Small intestine (tissue), 7 donors: ENCODE measurements at regions not wholly inside any gene's neighbourhood (a gene's known extent, or its start where the extent isn't known, plus 50 kb on each side); places are given as distances from the start of the nearest gene placed in this dataset.

Source experiments
- DNase-seq, 2 donors: peaks; one replicate each; pipeline versions ENCODE4 v3.0.0 to v3.0.0-alpha.2; 2013
- FAIRE-seq: peaks from 2 replicates; lab custom pipeline; 2012; peaks lifted over from hg19 to GRCh38; lab: Jason Lieb, UNC
- H3K27ac ChIP-seq, 3 donors: one replicate each; pipeline ENCODE4 v1.5.1; 2013; ENCODE audit warnings: low read length in 2 of 3, mild to moderate bottlenecking in 2 of 3, control low read depth in 1 of 3, inconsistent platforms in 1 of 3, low read depth in 1 of 3, moderate library complexity in 1 of 3
- H3K27me3 ChIP-seq, 3 donors: one replicate each; pipeline ENCODE4 v1.6.1; 2013; ENCODE audit warnings: low read length in 3 of 3, inconsistent platforms in 1 of 3; ENCODE audit not compliant: control insufficient read depth in 3 of 3, insufficient read depth in 3 of 3
- H3K36me3 ChIP-seq, 3 donors: one replicate each; pipeline ENCODE4 v1.6.1; 2013; ENCODE audit warnings: low read length in 3 of 3, inconsistent platforms in 1 of 3, low read depth in 1 of 3, mild to moderate bottlenecking in 1 of 3, moderate library complexity in 1 of 3; ENCODE audit not compliant: control insufficient read depth in 3 of 3, insufficient read depth in 2 of 3
- H3K4me1 ChIP-seq, 3 donors: one replicate each; pipeline ENCODE4 v1.6.1; 2013; ENCODE audit warnings: low read length in 2 of 3, inconsistent platforms in 1 of 3, low read depth in 1 of 3, mild to moderate bottlenecking in 1 of 3, moderate library complexity in 1 of 3; ENCODE audit not compliant: control insufficient read depth in 3 of 3, insufficient read depth in 2 of 3
- H3K4me3 ChIP-seq, 3 donors: one replicate each; pipeline ENCODE4 v1.5.1; 2013; ENCODE audit warnings: low read length in 3 of 3, control low read depth in 1 of 3, inconsistent platforms in 1 of 3, low read depth in 1 of 3, mild to moderate bottlenecking in 1 of 3, moderate library complexity in 1 of 3
- H3K9me3 ChIP-seq, 2 donors: one replicate each; pipeline ENCODE4 v1.6.1; 2013; ENCODE audit warnings: low read depth in 1 of 2, low read length in 1 of 2; ENCODE audit not compliant: control insufficient read depth in 2 of 2, insufficient read depth in 1 of 2
- WGBS, 3 donors: extraction: QIAGEN DNeasy Blood & Tissue Kit; methylation state at CpG; one replicate each; pipeline ENCODE4 v1.1.7; 2013; 5-methylcytosine and 5-hydroxymethylcytosine counted together
- donor health status: healthy with polysubstance abuse.
- donor health status: control.
- donor health status: control.
- donor health status: Bipolar disorder and iron deficiency.
- donor health status: healthy.

DNA sequence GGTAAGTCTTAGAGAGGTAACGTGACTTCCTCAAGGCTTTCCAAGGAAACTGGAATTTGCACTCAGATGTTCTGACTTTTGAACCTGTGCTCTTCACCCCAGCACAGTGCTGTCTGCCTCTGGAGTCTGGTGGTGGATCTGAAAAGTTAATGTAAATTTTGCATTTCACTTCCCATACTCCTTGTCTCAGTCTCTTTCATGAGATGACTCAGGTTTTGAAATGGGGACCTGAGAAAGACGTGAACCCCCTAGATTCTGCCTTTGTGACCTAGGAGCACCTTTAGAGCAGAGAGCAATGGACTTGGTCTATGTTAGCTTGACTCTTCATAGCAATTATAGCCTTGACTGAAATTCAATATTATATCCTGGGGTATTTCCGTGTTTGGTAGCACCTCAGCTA is 223.0 kb downstream of the QKI start:
- WGBS, 3 donors = 49 to 70% (median 63%) methylated on average over 3 of the region's 3 CpGs
- no peak for DNase-seq
- FAIRE-seq = no peak
- Histone ChIP-seq H3K4me3 (no peak overlapping the region), H3K36me3 (no peaks in the 10 kb centered on the region), H3K27ac (no peak overlapping the region), H3K27me3 (no peaks in the 10 kb centered on the region), H3K9me3 (peaks cover 1 to 2% of the 10 kb centered on the region in 2 donors), H3K4me1 (no peaks in the 10 kb centered on the region)

DNA sequence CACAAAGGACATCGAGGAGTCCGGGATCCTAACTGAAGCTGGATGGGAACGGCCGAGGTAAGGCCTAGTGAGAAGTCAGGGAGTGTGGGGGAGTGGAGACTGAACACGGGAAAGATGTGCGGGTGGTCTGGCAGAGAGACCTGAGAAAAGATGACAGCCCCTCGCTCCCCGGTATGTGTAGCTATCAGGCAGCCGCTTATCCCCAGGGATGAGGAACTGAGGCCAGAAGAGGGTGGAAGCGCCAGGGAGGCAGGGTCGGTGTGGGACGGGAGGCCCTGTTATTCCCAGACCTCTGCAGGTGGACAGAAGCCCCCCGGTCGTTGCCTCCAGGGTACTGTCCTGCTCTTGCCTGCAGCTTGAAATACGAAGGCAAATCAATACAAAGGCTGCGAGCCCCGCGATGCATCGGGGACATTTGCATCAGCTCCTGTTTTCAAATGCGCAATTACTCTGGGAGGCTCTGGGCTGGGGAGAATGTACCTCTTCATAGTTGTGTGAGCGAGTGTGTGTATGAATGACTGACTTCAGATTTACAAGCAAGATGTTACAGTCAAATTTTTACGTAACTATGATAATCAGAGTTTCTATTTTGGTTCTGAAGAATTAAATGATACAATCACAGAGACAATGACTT is 221.3 kb downstream of the QKI start:
- no peak for FAIRE-seq
- Histone ChIP-seq H3K9me3 (peaks cover 0 to 6% of the 10 kb centered on the region in 2 donors), H3K4me3 (no peak overlapping the region), H3K27me3 (peaks cover 0 to 5% (median 5%) of the 10 kb centered on the region in 3 donors), H3K36me3 (no peaks in the 10 kb centered on the region), H3K27ac (no peak overlapping the region), H3K4me1 (no peaks in the 10 kb centered on the region)
- WGBS, 3 donors = 72 to 78% (median 74%) methylated on average over 22 of the region's 22 CpGs
- DNase-seq = no peak

DNA sequence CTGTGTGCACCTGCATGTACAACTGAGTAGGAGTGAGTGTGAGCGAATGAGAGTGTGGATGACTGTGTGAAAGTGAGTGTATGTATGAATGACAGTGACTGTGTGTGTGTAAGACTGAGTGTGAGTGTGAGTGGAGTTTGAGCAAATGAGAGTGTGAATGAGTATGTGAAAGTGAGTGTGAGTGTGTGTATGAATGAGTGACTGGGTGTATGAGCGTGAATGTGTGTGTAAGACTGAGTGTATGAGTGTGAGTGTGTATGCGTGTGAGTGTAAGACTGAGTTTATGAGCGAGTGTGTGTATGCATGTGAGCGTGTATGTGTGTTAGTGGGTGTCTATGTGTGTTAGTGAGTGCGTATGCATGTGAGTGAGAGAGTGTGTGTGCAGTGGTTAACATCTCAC is 220.8 kb downstream of the QKI start:
- no peak for FAIRE-seq
- H3K9me3 ChIP-seq = peaks cover 0 to 11% of the 10 kb centered on the region in 2 donors
- WGBS, 3 donors = 89 to 94% (median 93%) methylated on average over 6 of the region's 6 CpGs

DNA sequence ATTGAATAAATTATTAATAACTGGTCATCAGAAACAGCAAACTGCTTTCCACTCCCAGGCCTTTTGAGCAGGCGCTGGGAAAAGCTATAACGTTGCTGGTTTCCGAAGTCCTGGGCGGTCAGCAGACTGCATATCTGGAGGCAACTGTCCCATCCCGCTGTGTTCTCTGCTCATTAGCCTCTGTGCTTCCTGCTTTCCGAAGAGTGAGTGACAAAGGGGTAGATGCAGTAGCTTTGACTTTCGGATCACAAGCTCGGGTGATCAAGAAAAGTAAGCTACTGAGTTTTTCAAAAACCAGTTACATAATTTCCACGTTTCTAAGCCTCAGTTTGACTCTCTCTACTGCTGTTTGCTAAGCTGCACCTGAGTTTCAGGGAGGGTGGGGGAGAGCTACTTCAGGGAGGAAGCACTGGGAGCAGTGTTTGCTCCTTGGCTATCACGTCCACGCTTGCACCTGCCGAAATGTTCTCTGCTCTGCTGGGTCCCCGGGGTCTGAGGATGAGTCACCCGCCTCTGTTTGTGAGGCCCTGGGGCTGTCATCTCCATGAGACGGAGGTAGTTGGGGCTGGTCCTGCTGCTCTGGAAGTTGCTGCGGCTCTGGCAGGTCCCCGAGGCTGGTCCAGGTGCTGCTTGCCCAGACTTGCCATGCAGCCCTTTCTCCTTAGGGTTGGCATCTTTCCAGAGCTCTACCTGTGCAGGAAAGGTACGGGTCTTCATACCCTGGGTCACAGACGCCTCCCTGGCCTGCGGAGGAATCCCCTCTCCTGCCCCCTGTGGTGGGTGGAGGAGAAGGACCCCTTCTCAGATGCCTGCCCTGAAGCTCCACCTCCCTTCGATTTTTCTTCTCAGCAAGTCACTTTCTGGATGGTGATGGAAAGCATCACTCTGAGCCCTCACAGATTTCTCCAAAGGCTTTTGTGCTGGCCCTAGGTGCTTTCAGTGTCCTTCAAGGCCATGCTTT is 220.0 kb downstream of the QKI start:
- Histone ChIP-seq H3K9me3 (peaks cover 0 to 18% of the 10 kb centered on the region in 2 donors), H3K36me3 (no peaks in the 10 kb centered on the region), H3K4me3 (no peak overlapping the region), H3K4me1 (no peaks in the 10 kb centered on the region), H3K27ac (no peak overlapping the region), H3K27me3 (peaks cover 0 to 14% (median 8%) of the 10 kb centered on the region in 3 donors)
- DNase-seq (no peak), FAIRE-seq (no peak)
- 64 to 80% (median 79%) methylated on average over 21 of the region's 21 CpGs for WGBS, 3 donors

More for the DNA sequence above, 220.8 kb downstream of the QKI start:
- H3K27me3 ChIP-seq = peaks cover 0 to 10% (median 8%) of the 10 kb centered on the region in 3 donors
- no peaks in the 10 kb centered on the region for H3K36me3 ChIP-seq
- no peak for DNase-seq
- H3K4me3 ChIP-seq = no peak overlapping the region
- no peaks in the 10 kb centered on the region for H3K4me1 ChIP-seq
- no peak overlapping the region for H3K27ac ChIP-seq

DNA sequence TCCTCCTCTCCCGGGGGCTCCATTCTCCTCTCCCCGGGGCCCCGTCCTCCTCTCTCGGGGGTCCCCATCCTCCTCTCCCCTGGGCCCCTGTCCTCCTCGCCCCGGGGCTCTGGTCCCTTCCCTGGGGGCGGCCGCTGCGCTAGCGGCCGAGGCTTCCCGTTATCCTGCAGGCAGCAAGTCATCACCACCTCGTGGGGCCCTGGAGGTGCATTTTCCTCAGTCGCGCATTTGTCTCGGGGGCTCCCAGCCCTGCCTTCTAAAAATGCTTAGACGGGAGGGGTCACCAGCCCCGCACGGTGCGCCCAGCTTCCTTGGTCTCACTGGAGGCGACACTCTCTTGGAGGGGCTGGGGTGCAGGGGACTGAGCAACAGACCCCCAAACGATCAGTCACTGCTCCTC is 216.5 kb downstream of the QKI start:
- FAIRE-seq (no peak), DNase-seq (no peak)
- Histone ChIP-seq H3K27me3 (peaks cover 0 to 14% (median 8%) of the 10 kb centered on the region in 3 donors), H3K27ac (no peak overlapping the region), H3K36me3 (no peaks in the 10 kb centered on the region), H3K4me1 (no peaks in the 10 kb centered on the region), H3K4me3 (no peak overlapping the region), H3K9me3 (peaks cover 0 to 20% of the 10 kb centered on the region in 2 donors)
- WGBS, 3 donors = 40 to 53% (median 51%) methylated on average over 22 of the region's 22 CpGs

DNA sequence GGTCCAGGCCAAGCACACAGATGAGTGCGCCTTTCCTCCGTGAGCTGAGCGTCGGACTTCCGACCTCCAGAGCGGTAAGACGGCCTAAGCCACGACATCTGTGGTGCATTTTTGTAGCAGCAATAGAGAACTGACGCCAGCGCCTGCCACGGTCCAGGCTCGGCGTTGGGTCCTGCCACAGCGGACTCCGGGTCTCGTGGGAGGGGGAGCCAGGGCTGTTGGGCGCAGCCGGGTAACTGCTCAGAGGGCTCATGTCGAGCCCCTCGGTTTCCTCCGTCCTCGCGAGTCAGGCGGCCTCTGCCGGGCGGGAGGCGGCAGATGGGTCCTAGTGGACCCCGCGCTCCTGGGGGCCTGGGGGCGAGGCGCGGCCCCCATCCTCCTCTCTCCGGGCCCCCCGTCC is 216.1 kb downstream of the QKI start:
- H3K4me1 ChIP-seq = no peaks in the 10 kb centered on the region
- H3K27ac ChIP-seq = no peak overlapping the region
- no peak overlapping the region for H3K4me3 ChIP-seq
- FAIRE-seq (no peak), DNase-seq (no peak)
- H3K36me3 ChIP-seq = no peaks in the 10 kb centered on the region
- WGBS, 3 donors = 19 to 38% (median 36%) methylated on average over 32 to 34 of the region's 34 CpGs
- peaks cover 0 to 20% of the 10 kb centered on the region in 2 donors for H3K9me3 ChIP-seq
- H3K27me3 ChIP-seq = peaks cover 0 to 14% (median 8%) of the 10 kb centered on the region in 3 donors

DNA sequence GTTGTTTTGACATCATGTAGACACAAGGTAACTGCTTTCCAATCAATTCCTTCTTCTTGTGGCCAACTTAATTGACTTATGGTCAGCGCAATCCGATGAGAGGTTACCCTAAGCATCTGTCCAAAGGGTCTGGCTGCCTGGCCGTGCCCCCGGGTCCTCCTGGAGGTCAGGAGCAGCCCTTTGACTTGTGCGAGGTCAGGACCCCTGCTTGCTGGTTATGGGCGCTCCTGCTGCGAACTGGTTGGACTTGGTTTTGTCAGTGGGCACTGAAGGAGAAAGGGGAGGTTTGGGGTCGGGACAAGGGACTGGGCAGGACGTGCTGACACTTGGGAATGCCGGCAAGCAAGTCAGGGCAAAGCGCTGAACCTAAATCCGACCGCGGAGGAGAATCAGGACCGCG is 215.6 kb downstream of the QKI start:
- Histone ChIP-seq H3K27me3 (peaks cover 0 to 14% (median 8%) of the 10 kb centered on the region in 3 donors), H3K27ac (no peak overlapping the region), H3K36me3 (no peaks in the 10 kb centered on the region), H3K9me3 (peaks cover 0 to 20% of the 10 kb centered on the region in 2 donors), H3K4me1 (no peaks in the 10 kb centered on the region), H3K4me3 (no peak overlapping the region)
- DNase-seq = no peak
- no peak for FAIRE-seq
- WGBS, 3 donors = 65 to 80% (median 72%) methylated on average over 16 of the region's 16 CpGs
